Caco-2 (cell line): ENCODE measurements at regions not wholly inside any gene's neighbourhood (a gene's known extent, or its start where the extent isn't known, plus 50 kb on each side); places are given as distances from the start of the nearest gene placed in this dataset.

ENCODE experiments used
- BruUV-seq: library from RNA; stranded (reverse); fragments of 400-500 nt; replicated peaks from 2 replicates; lab custom pipeline; 2021; lab: Mats Ljungman, UMichigan
- CTCF ChIA-PET: fragments of 300-600 bp; sonication (Branson Sonifier 250); formaldehyde crosslinking; loops from one replicate; lab custom pipeline; 2022; ENCODE audit warnings: antibody characterized with exemption; lab: Charles Lee
- POLR2A ChIA-PET: fragments of 300-600 bp; sonication (Branson Sonifier 250); formaldehyde crosslinking; loops from one replicate; lab custom pipeline; 2022; ENCODE audit warnings: antibody characterized with exemption; lab: Charles Lee
- DNase-seq, 2 experiments: peaks; one replicate each; pipeline versions ENCODE4 v3.0.0 to v3.0.0-alpha.2; 2020 to 2022
- H3K27me3 ChIP-seq: replicated peaks from 2 replicates; pipeline ENCODE4 v1.6.0; 2011; ENCODE audit warnings: low read length; ENCODE audit not compliant: control insufficient read depth, insufficient read depth
- H3K36me3 ChIP-seq: 2 replicates; pipeline ENCODE4 v1.5.1; 2011; ENCODE audit warnings: low read length; ENCODE audit not compliant: control insufficient read depth, insufficient read depth
- H3K4me1 ChIP-seq: fragments of 250-450 bp; sonication (Bioruptor Pico); 2 replicates; pipeline ENCODE4 v1.5.1; 2020; ENCODE audit warnings: mild to moderate bottlenecking
- H3K4me3 ChIP-seq: 2 replicates; pipeline ENCODE4 v1.5.1; 2011; ENCODE audit warnings: low read depth, mild to moderate bottlenecking, control low read depth, low read length
- H3K9me3 ChIP-seq: fragments of 250-450 bp; sonication (Bioruptor Pico); 2 replicates; pipeline ENCODE4 v1.5.1; 2020; ENCODE audit warnings: mild to moderate bottlenecking, moderate library complexity
- H3K27ac Mint-ChIP-seq: one replicate; pipeline ENCODE4 v1.8.0; 2022; ENCODE audit warnings: mixed read lengths; ENCODE audit not compliant: unreplicated experiment
- H3K27me3 Mint-ChIP-seq: one replicate; pipeline ENCODE4 v1.8.0; 2022; ENCODE audit warnings: mixed read lengths; ENCODE audit not compliant: insufficient read depth, unreplicated experiment
- H3K36me3 Mint-ChIP-seq: one replicate; pipeline ENCODE4 v1.8.0; 2022; ENCODE audit warnings: mild to moderate bottlenecking, mixed read lengths; ENCODE audit not compliant: insufficient read depth, unreplicated experiment
- H3K4me1 Mint-ChIP-seq: one replicate; pipeline ENCODE4 v1.8.0; 2022; ENCODE audit warnings: low read depth, mixed read lengths; ENCODE audit not compliant: unreplicated experiment
- H3K4me3 Mint-ChIP-seq: one replicate; pipeline ENCODE4 v1.8.0; 2022; ENCODE audit warnings: mild to moderate bottlenecking, moderate library complexity, mixed read lengths; ENCODE audit not compliant: unreplicated experiment
- H3K9me3 Mint-ChIP-seq: one replicate; pipeline ENCODE4 v1.8.0; 2022; ENCODE audit warnings: mixed read lengths; ENCODE audit not compliant: unreplicated experiment
- CTCF ChIP-seq, 2 experiments: fragments of 200-600 bp in 1 of 2; IDR thresholded peaks; 1 replicate in 1 of 2; 2 replicates in 1 of 2; pipeline versions ENCODE4 v1.5.1 to v1.8.0; 2011 to 2022; ENCODE audit warnings: antibody characterized with exemption in 1 of 2, control low read depth in 1 of 2, inconsistent platforms in 1 of 2, low read depth in 1 of 2, low read length in 1 of 2, mild to moderate bottlenecking in 1 of 2, moderate library complexity in 1 of 2; ENCODE audit not compliant: insufficient read depth in 1 of 2, severe bottlenecking in 1 of 2, unreplicated experiment in 1 of 2
- intact Hi-C: fragments of 100-400 bp; cut with micrococcal nuclease; formaldehyde crosslinking; loops from one replicate; pipeline ENCODE4 v1.10.0; 2022; ENCODE audit not compliant: unreplicated experiment

DNA sequence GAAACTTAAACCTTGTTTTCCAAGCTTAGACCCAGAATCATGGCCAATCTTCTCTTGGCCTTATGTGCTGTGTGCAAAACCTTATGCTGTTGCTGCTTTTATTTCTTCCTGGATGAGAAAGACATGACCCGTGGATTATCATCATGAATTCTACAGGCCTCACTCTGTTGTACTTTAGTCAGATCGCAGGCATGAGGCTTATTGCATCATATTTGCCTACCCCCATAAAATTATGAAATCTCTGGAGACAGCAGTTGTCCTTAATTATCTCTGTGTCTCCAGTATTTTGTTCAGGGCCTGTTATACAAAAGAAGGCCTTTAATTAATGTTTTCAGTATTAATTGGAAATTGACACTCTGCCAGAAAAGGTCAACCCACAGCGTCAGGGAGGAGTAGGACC, 71.6 kb downstream of the PLCE1 start:
- Histone ChIP-seq H3K4me1 (peaks cover 17% of the 10 kb centered on the region), H3K9me3 (no peaks in the 10 kb centered on the region), H3K36me3 (no peaks in the 10 kb centered on the region), H3K4me3 (no peak overlapping the region), H3K27me3 (no peaks in the 10 kb centered on the region)
- Mint-ChIP-seq H3K27me3 (no peaks in the 10 kb centered on the region), H3K4me3 (no peak overlapping the region), H3K4me1 (peaks cover 19% of the 10 kb centered on the region), H3K36me3 (no peaks in the 10 kb centered on the region), H3K9me3 (no peaks in the 10 kb centered on the region), H3K27ac (no peak overlapping the region)
- CTCF ChIA-PET, result interaction anchor here (1.2 kb wide), 1 partner anchor 74 kb away, joined by 3 read pairs; no protein-coding TSS in a partner anchor
- TF ChIP-seq CTCF (IDR thresholded peaks at IDR 0.05; ENCODE audit: insufficient read depth in 1 of 2, low read depth in 1 of 2, low read length in 1 of 2, severe bottlenecking in 1 of 2, unreplicated experiment in 1 of 2), result no peak
- POLR2A ChIA-PET, result no interaction called here
- peak in 1 of 2 experiments; percentile 21 for DNase-seq
- no TSS peak for BruUV-seq
- intact Hi-C loops, result loop anchor here (2.0 kb wide), 1 partner anchor 59 kb away; no protein-coding TSS in a partner anchor

DNA sequence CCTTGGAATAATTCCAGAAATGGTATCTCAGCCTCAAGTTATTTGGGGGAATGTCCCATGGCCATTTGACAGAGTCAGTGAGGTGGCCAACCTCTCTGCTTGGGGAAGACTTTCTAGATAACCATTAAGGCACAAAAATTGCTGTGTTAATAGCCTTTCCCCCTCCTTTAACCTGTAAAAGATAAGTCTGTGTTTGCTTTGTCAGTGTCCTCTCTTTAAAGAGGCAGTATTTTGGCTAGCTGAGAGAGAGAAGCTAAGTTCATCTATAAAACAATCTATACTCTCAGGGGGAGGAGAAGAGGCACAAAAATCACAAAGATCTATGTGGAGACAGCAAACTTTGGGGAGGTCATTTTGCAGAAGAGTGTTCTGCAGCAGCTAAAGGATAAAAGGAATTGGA, 72.1 kb downstream of the PLCE1 start:
- H3K27ac Mint-ChIP-seq, result no peak overlapping the region
- peaks cover 19% of the 10 kb centered on the region for H3K4me1 Mint-ChIP-seq
- no peaks in the 10 kb centered on the region for H3K27me3 ChIP-seq
- no peaks in the 10 kb centered on the region for H3K9me3 Mint-ChIP-seq
- H3K4me3 ChIP-seq, result no peak overlapping the region
- no TSS peak for BruUV-seq
- POLR2A ChIA-PET, result no interaction called here
- CTCF ChIA-PET, result interaction anchor here (1.2 kb wide), 1 partner anchor 74 kb away, joined by 3 read pairs; no protein-coding TSS in a partner anchor
- H3K36me3 Mint-ChIP-seq, result no peaks in the 10 kb centered on the region
- H3K36me3 ChIP-seq, result no peaks in the 10 kb centered on the region
- H3K9me3 ChIP-seq, result no peaks in the 10 kb centered on the region
- H3K4me1 ChIP-seq, result peaks cover 17% of the 10 kb centered on the region
- no peak for TF ChIP-seq CTCF (IDR thresholded peaks at IDR 0.05; ENCODE audit: insufficient read depth in 1 of 2, low read depth in 1 of 2, low read length in 1 of 2, severe bottlenecking in 1 of 2, unreplicated experiment in 1 of 2)
- H3K4me3 Mint-ChIP-seq, result no peak overlapping the region
- no peaks in the 10 kb centered on the region for H3K27me3 Mint-ChIP-seq
- intact Hi-C loops, result loop anchor here (2.0 kb wide), 2 partner anchors 13 to 59 kb away; no protein-coding TSS in a partner anchor
- DNase-seq, result no peak

DNA sequence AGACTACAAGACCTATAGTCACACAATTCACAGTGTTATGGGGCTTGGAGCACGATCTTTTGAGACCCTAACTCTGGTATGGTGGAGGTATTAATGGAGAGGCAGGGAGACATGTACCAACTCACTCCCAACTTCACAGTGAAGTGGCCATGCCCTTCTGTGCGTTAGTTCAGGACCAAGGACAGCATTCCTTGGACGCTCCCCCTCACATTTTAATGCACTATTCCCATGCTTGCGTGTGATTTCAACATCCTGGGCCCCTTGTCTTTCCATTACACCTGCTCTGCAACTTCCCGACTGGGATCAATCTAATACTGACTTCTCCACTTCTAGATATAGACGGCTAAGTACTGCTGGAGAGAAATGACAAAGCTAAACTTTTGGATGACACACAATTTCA, 72.7 kb downstream of the PLCE1 start:
- ChIA-PET POLR2A (no interaction called here), CTCF (interaction anchor here (1.2 kb wide), 1 partner anchor 75 kb away, joined by 3 read pairs; no protein-coding TSS in a partner anchor)
- no peak overlapping the region for H3K27ac Mint-ChIP-seq
- Histone ChIP-seq H3K36me3 (no peaks in the 10 kb centered on the region), H3K9me3 (no peaks in the 10 kb centered on the region), H3K4me3 (no peak overlapping the region), H3K4me1 (peaks cover 17% of the 10 kb centered on the region), H3K27me3 (no peaks in the 10 kb centered on the region)
- intact Hi-C loops, result loop anchor here (2.0 kb wide), 1 partner anchor 14 kb away; no protein-coding TSS in a partner anchor
- BruUV-seq, result no TSS peak
- no peaks in the 10 kb centered on the region for H3K9me3 Mint-ChIP-seq
- no peaks in the 10 kb centered on the region for H3K36me3 Mint-ChIP-seq
- H3K27me3 Mint-ChIP-seq, result no peaks in the 10 kb centered on the region
- H3K4me3 Mint-ChIP-seq, result no peak overlapping the region
- H3K4me1 Mint-ChIP-seq, result peaks cover 19% of the 10 kb centered on the region
- TF ChIP-seq CTCF (IDR thresholded peaks at IDR 0.05; ENCODE audit: insufficient read depth in 1 of 2, low read depth in 1 of 2, low read length in 1 of 2, severe bottlenecking in 1 of 2, unreplicated experiment in 1 of 2), result no peak
- peak; percentile 64 to 73 for DNase-seq
